ENCODE measurements at regions not wholly inside any gene's neighbourhood (a gene's known extent, or its start where the extent isn't known, plus 50 kb on each side); places are given as distances from the start of the nearest gene placed in this dataset.

DNA sequence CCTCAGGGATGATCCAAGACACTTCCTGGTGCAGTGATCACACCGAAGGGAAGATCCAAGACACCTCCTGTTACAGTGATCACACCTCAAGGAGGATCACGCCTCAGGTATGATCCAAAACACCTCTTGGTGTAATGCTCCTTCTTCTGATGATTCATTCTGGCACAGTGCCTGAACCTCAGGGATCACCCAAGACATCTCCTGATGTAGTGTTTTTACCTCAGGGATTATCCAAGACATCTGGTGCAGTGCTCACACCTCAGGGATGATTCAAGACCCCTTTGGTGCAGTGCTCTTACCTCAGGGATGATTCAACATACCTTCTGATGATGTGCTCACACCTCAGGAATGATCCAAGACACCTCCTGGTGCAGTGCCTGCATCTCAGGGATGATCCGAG lies 124.4 kb downstream of the ASB1 start:
- TF ChIP-seq CTCF (IDR thresholded peaks at IDR 0.05) (no peak), POLR2AphosphoS5 (IDR thresholded peaks at IDR 0.05; ENCODE audit: insufficient read depth in 1 of 2, low read depth in 1 of 2) (no peak)

All from vagina (tissue), 2 donors.